Neural cell (in vitro differentiated cells): ENCODE measurements at regions not wholly inside any gene's neighbourhood (a gene's known extent, or its start where the extent isn't known, plus 50 kb on each side); places are given as distances from the start of the nearest gene placed in this dataset.

ENCODE experiments used
- EP300 ChIP-seq: fragments of 450-650 bp; conservative IDR thresholded peaks from 2 replicates; pipeline ENCODE4 v1.6.1; 2014; ENCODE audit warnings: antibody characterized with exemption, mild to moderate bottlenecking, moderate library complexity; ENCODE audit not compliant: poor library complexity, severe bottlenecking
- POLR2AphosphoS5 ChIP-seq: IDR thresholded peaks from 2 replicates; pipeline ENCODE4 v1.6.1; 2012

DNA sequence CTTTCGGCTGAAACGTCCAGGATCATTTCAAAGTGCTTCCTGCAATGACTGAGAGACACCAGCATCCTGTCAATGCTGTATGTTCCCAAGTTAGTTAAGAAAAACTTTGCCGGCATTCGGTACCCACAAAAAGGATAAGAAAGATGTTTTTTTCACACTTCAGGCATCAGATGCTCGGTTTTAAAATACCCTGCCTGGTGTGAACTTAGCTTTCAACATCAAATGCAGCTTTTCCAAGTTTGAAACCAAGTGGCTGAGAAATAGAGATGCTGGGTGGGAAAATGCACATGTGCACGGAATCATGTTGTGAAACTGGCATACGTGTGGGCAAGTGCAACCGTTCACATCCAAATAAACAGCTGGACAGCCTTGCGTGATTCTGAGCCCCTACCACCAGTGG is 254.9 kb upstream of the IGF1R start:
- TF ChIP-seq POLR2AphosphoS5 (no peak), EP300 (no peak)
